HFF-Myc (cell line): ENCODE measurements at regions not wholly inside any gene's neighbourhood (a gene's known extent, or its start where the extent isn't known, plus 50 kb on each side); places are given as distances from the start of the nearest gene placed in this dataset.

Experiments used
- DNase-seq: peaks from one replicate; pipeline ENCODE4 v3.0.0-alpha.2; 2011; ENCODE audit warnings: low read depth; ENCODE audit errors: extremely low read depth
- H3K4me3 ChIP-seq: replicated peaks from 2 replicates; pipeline ENCODE4 v1.5.1; 2011; ENCODE audit warnings: low read depth, mild to moderate bottlenecking, control low read depth, low read length
- TF ChIP-seq, protein P1 (sequence below): IDR thresholded peaks from 2 replicates; pipeline ENCODE4 v1.5.1; 2012; ENCODE audit warnings: mild to moderate bottlenecking, low read depth, low read length, control low read depth; ENCODE audit errors: missing control alignments

DNA sequence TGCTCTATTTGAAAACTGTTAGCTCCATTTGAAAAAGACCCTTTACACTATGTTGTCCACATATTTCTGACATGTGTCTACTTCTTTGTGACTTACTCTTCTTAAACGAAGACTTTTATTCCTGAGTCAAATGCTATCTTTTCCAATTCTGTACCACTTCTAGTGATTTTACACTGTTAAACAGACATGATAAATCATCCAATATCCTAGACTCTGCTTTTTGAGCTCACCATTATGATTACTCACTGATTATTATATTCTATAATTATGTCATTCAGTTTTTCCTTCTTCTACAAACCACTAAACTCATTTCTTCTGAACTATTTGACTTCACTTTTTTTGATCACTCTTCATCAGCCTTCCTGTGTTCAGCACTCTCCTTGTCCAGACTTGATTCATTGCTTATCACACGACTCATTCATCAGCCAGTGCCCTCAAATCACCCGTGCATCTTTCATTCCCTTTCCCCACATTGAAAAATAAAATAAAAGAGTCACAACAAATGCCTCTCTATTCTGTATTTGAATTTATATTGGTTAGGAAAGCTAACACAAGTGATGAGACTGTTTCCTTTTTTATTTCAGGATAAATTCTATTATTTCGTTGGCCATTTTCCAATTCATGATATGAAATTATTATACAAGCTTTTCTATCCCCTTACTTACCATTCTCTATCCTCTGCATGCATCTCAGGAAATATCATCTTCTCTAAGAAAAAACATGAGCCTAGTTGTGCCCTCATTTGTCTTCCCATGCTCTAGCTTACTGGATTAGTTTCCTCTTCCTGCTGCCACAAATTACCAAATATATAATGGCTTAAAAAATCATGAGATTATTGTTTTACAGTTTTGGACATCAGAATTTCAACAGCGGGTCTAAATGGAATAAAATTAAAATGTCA, 1482.1 kb upstream of the MIR17HG start:
- no peak overlapping the region for H3K4me3 ChIP-seq
- no peak for DNase-seq
- TF ChIP-seq, protein P1, sequence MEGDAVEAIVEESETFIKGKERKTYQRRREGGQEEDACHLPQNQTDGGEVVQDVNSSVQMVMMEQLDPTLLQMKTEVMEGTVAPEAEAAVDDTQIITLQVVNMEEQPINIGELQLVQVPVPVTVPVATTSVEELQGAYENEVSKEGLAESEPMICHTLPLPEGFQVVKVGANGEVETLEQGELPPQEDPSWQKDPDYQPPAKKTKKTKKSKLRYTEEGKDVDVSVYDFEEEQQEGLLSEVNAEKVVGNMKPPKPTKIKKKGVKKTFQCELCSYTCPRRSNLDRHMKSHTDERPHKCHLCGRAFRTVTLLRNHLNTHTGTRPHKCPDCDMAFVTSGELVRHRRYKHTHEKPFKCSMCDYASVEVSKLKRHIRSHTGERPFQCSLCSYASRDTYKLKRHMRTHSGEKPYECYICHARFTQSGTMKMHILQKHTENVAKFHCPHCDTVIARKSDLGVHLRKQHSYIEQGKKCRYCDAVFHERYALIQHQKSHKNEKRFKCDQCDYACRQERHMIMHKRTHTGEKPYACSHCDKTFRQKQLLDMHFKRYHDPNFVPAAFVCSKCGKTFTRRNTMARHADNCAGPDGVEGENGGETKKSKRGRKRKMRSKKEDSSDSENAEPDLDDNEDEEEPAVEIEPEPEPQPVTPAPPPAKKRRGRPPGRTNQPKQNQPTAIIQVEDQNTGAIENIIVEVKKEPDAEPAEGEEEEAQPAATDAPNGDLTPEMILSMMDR: no peak

DNA sequence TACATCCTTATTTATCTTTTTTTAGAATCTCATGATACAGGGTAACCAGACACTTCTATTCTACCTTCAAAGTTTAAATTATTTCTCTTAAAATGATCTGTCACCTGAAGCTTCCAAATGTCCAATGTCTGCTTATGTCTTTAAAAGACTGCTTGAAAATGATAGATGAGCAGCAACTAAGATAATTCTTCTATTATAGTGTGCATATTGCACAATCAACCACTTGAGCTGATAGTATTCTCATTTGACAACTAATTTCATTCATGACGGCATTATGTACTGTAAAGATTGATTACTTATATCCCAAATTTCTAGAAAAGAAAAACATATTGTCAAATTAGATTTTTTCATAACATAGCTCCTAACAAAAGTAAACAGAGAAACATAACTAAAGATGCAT, 1478.2 kb upstream of the MIR17HG start:
- no peak for DNase-seq
- H3K4me3 ChIP-seq: no peak overlapping the region
- TF ChIP-seq, protein P1: no peak

DNA sequence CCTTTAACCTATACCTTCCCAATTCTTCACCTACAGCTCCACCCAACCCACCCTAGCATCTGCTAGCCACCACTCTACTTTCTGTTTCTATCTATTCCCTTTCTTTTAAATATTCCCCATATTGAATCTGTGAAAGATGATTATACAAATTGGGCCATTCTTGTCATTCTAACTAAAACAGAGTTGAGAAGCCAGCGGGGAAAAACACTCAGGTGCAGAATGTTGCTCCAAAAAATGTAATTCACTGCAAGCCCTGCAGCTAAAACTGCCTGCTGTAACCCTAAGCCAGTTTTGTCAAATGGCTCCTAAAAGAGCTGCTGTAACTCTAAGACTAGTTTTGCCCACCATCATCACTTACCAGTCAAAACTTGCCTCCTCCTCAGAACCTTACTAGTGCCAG, 1468.6 kb upstream of the MIR17HG start:
- TF ChIP-seq, protein P1: no peak
- no peak for DNase-seq
- no peak overlapping the region for H3K4me3 ChIP-seq

DNA sequence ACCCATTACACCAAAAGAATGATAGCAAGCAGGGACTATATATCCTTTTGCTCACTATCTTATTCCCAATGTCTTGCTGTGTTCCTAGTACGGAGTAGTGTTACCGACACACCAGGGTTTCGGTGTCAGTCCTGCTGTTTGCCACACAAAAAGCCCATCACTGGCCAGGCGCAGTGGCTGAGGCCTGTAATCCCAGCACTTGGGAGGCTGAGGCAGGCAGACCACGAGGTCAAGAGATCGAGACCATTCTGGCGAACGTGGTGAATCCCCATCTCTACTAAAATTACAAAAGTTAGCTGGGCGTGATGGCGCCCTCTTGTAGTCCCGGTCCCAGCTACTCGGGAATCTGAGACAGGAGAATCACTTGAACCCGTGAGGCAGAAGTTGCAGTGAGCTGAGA, 1467.3 kb upstream of the MIR17HG start:
- no peak for DNase-seq
- H3K4me3 ChIP-seq: no peak overlapping the region
- TF ChIP-seq, protein P1: no peak

DNA sequence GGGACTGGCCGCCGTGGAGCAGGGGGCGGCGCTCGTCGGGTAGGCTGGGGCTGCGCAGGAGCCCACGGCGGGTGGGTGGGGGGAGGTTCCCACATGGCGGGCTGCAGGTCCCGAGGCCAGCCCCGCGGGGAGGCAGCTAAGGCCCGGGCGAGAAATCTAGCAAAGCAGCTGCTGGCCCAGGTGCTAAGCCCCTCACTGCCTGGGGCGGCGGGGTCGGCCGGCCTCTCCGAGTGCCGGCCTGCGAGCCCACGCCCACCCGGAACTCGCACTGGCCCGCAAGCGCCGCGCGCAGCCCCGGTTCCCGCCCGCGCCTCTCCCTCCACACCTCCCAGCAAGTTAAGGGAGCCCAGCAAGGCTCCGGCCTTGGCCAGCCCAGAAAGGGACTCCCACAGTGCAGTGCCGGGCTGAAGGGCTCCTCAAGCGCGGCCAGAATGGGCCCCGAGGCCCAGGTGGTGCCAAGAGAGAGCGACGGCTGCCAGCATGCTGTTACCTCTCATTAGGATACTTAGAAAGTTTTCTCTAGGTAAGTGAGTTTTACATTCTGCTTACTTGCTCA, 1463.5 kb upstream of the MIR17HG start:
- TF ChIP-seq, protein P1: no peak
- no peak for DNase-seq
- H3K4me3 ChIP-seq: no peak overlapping the region

DNA sequence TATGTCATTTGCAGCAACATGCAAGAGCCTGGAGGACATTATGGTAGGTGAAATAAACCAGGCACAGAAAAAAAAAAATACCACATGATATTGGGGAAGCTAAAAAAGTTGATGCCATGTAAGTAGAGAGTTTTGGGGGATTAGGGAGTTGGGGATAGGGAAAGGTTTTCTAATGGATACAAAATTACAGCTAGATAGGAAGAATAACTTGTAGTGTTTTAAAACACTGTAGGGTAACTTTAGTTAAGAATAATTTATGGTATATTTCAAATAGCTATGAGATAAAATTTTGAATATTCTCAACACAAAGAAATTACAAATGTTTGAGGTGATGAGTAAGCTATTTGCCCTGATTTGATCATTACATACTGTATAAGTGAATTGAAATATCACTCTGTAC, 1456.7 kb upstream of the MIR17HG start:
- TF ChIP-seq, protein P1: no peak
- H3K4me3 ChIP-seq: no peak overlapping the region
- no peak for DNase-seq
